Sigmoid colon (tissue), 4 donors: ENCODE measurements at regions not wholly inside any gene's neighbourhood (a gene's known extent, or its start where the extent isn't known, plus 50 kb on each side); places are given as distances from the start of the nearest gene placed in this dataset.
"Not testable (repeated sequence)": the region's sequence is repeated elsewhere in the genome, so short reads cannot be mapped to it uniquely, and the experiment has no call there.

Experiments used
- CTCF ChIP-seq, 4 experiments: fragments of 450-650 bp in 3 of 4; fragments of 200-600 bp in 1 of 4; IDR thresholded peaks; one replicate each; pipeline ENCODE4 v1.5.1; 2016 to 2019; ENCODE audit warnings: antibody characterized with exemption in 4 of 4, mild to moderate bottlenecking in 3 of 4, moderate library complexity in 2 of 4
- EP300 ChIP-seq, 4 donors: sonication (generic); formaldehyde crosslinking; IDR thresholded peaks; one replicate each; pipeline ENCODE4 v1.6.1; 2017; ENCODE audit warnings: antibody characterized with exemption in 4 of 4
- POLR2A ChIP-seq, 2 donors: fragments of 450-650 bp; IDR thresholded peaks; one replicate each; pipeline ENCODE4 v1.6.1; 2016; ENCODE audit warnings: antibody characterized with exemption in 2 of 2, mild to moderate bottlenecking in 2 of 2, moderate library complexity in 2 of 2
- POLR2AphosphoS5 ChIP-seq, 4 donors: sonication (generic); formaldehyde crosslinking; IDR thresholded peaks; one replicate each; pipeline ENCODE4 v1.6.1; 2017; ENCODE audit warnings: antibody characterized with exemption in 4 of 4

DNA sequence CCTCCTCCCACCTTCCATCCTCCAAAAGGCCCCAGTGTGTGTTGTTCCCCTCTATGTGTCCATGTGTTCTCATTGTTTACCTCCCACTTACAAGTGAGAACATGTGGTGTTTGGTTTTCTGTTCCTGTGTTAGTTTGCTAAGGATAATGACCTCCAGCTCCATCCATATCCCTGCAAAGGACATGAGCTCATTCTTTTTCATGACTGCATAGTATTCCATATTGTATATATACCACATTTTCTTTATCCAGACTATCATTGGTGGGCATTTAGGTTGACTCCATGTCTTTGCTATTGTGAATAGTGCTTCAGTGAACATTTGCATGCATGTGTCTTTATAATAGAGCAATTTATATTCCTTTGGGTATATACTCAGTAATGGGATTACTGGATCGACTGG is 333.0 kb downstream of the BTBD3 start:
- not testable (repeated sequence) for TF ChIP-seq CTCF, EP300, POLR2AphosphoS5, POLR2A (IDR thresholded peaks at IDR 0.05)
